ENCODE measurements at regions not wholly inside any gene's neighbourhood (a gene's known extent, or its start where the extent isn't known, plus 50 kb on each side); places are given as distances from the start of the nearest gene placed in this dataset.

- peaks cover 33% of the 10 kb centered on the region for H3K4me1 ChIP-seq (ENCODE audit: control insufficient read depth, insufficient read depth, low read length)
- H3K27me3 ChIP-seq (ENCODE audit: control insufficient read depth, insufficient read depth, low read length): no peaks in the 10 kb centered on the region
- no peaks in the 10 kb centered on the region for H3K9me3 ChIP-seq (ENCODE audit: control insufficient read depth, low read depth, low read length)
- H3K4me3 ChIP-seq (ENCODE audit: low read length): no peak overlapping the region
- peak in 1 of 2 donors; percentile 4 for DNase-seq
- peak overlapping the region; percentile 10 for H3K27ac ChIP-seq (ENCODE audit: low read length)
- H3K36me3 ChIP-seq (ENCODE audit: control insufficient read depth, insufficient read depth, low read length): no peaks in the 10 kb centered on the region
- WGBS (ENCODE audit: insufficient coverage, low lambda C conversion rate): 77% methylated on average over 8 of the region's 13 CpGs
Measured at GRCh38 chr14:100399052-100399849, 76.1 kb downstream of the SLC25A47 start.

GRCh38 chr14:100400115-100400514 lies 77.0 kb downstream of the SLC25A47 start:
- no peak for DNase-seq
- Histone ChIP-seq H3K4me3 (ENCODE audit: low read length) (no peak overlapping the region), H3K36me3 (ENCODE audit: control insufficient read depth, insufficient read depth, low read length) (no peaks in the 10 kb centered on the region), H3K27me3 (ENCODE audit: control insufficient read depth, insufficient read depth, low read length) (no peaks in the 10 kb centered on the region), H3K4me1 (ENCODE audit: control insufficient read depth, insufficient read depth, low read length) (peaks cover 39% of the 10 kb centered on the region), H3K9me3 (ENCODE audit: control insufficient read depth, low read depth, low read length) (no peaks in the 10 kb centered on the region), H3K27ac (ENCODE audit: low read length) (no peak overlapping the region)
- no CpG with 5 or more reads among the region's 5 CpGs for WGBS (ENCODE audit: insufficient coverage, low lambda C conversion rate)

GRCh38 chr14:100401031-100401692 lies 78.0 kb downstream of the SLC25A47 start:
- DNase-seq: no peak
- 100% methylated on average over 2 of the region's 17 CpGs for WGBS (ENCODE audit: insufficient coverage, low lambda C conversion rate)
- H3K4me1 ChIP-seq (ENCODE audit: control insufficient read depth, insufficient read depth, low read length): peaks cover 49% of the 10 kb centered on the region

GRCh38 chr14:100401792-100402191 lies 78.7 kb downstream of the SLC25A47 start:
- no peak for DNase-seq
- Histone ChIP-seq H3K27ac (ENCODE audit: low read length) (no peak overlapping the region), H3K9me3 (ENCODE audit: control insufficient read depth, low read depth, low read length) (no peaks in the 10 kb centered on the region), H3K4me1 (ENCODE audit: control insufficient read depth, insufficient read depth, low read length) (peaks cover 55% of the 10 kb centered on the region), H3K27me3 (ENCODE audit: control insufficient read depth, insufficient read depth, low read length) (no peaks in the 10 kb centered on the region), H3K36me3 (ENCODE audit: control insufficient read depth, insufficient read depth, low read length) (no peaks in the 10 kb centered on the region), H3K4me3 (ENCODE audit: low read length) (no peak overlapping the region)
- WGBS (ENCODE audit: insufficient coverage, low lambda C conversion rate): no CpG with 5 or more reads among the region's 3 CpGs

More at GRCh38 chr14:100401031-100401692, 78.0 kb downstream of the SLC25A47 start:
- H3K27me3 ChIP-seq (ENCODE audit: control insufficient read depth, insufficient read depth, low read length): no peaks in the 10 kb centered on the region
- no peak overlapping the region for H3K27ac ChIP-seq (ENCODE audit: low read length)
- no peak overlapping the region for H3K4me3 ChIP-seq (ENCODE audit: low read length)
- H3K9me3 ChIP-seq (ENCODE audit: control insufficient read depth, low read depth, low read length): no peaks in the 10 kb centered on the region
- no peaks in the 10 kb centered on the region for H3K36me3 ChIP-seq (ENCODE audit: control insufficient read depth, insufficient read depth, low read length)

GRCh38 chr14:100402631-100403030 lies 79.5 kb downstream of the SLC25A47 start:
- Histone ChIP-seq H3K27ac (ENCODE audit: low read length) (peak overlapping the region; percentile 77), H3K4me1 (ENCODE audit: control insufficient read depth, insufficient read depth, low read length) (peaks cover 60% of the 10 kb centered on the region), H3K4me3 (ENCODE audit: low read length) (no peak overlapping the region), H3K27me3 (ENCODE audit: control insufficient read depth, insufficient read depth, low read length) (no peaks in the 10 kb centered on the region), H3K9me3 (ENCODE audit: control insufficient read depth, low read depth, low read length) (no peaks in the 10 kb centered on the region), H3K36me3 (ENCODE audit: control insufficient read depth, insufficient read depth, low read length) (no peaks in the 10 kb centered on the region)
- WGBS (ENCODE audit: insufficient coverage, low lambda C conversion rate): 100% methylated on average over 1 of the region's 7 CpGs
- no peak for DNase-seq

- 100% methylated on average over 1 of the region's 5 CpGs for WGBS (ENCODE audit: insufficient coverage, low lambda C conversion rate)
- H3K27ac ChIP-seq (ENCODE audit: low read length): peak overlapping the region; percentile 77
- DNase-seq: no peak
- H3K4me1 ChIP-seq (ENCODE audit: control insufficient read depth, insufficient read depth, low read length): peaks cover 60% of the 10 kb centered on the region
- no peaks in the 10 kb centered on the region for H3K9me3 ChIP-seq (ENCODE audit: control insufficient read depth, low read depth, low read length)
- no peaks in the 10 kb centered on the region for H3K36me3 ChIP-seq (ENCODE audit: control insufficient read depth, insufficient read depth, low read length)
- no peak overlapping the region for H3K4me3 ChIP-seq (ENCODE audit: low read length)
- H3K27me3 ChIP-seq (ENCODE audit: control insufficient read depth, insufficient read depth, low read length): no peaks in the 10 kb centered on the region
Measured at GRCh38 chr14:100403105-100403504, 80.0 kb downstream of the SLC25A47 start.

- peak overlapping the region; percentile 77 for H3K27ac ChIP-seq (ENCODE audit: low read length)
- WGBS (ENCODE audit: insufficient coverage, low lambda C conversion rate): 83% methylated on average over 2 of the region's 10 CpGs
- peak; percentile 87 to 93 for DNase-seq
- H3K36me3 ChIP-seq (ENCODE audit: control insufficient read depth, insufficient read depth, low read length): no peaks in the 10 kb centered on the region
- peaks cover 56% of the 10 kb centered on the region for H3K4me1 ChIP-seq (ENCODE audit: control insufficient read depth, insufficient read depth, low read length)
- no peaks in the 10 kb centered on the region for H3K9me3 ChIP-seq (ENCODE audit: control insufficient read depth, low read depth, low read length)
- H3K27me3 ChIP-seq (ENCODE audit: control insufficient read depth, insufficient read depth, low read length): no peaks in the 10 kb centered on the region
- no peak overlapping the region for H3K4me3 ChIP-seq (ENCODE audit: low read length)
Measured at GRCh38 chr14:100403802-100404365, 80.7 kb downstream of the SLC25A47 start.

GRCh38 chr14:100404419-100404818 lies 81.3 kb downstream of the SLC25A47 start:
- no CpG with 5 or more reads among the region's 4 CpGs for WGBS (ENCODE audit: insufficient coverage, low lambda C conversion rate)
- no peak overlapping the region for H3K4me3 ChIP-seq (ENCODE audit: low read length)
- no peaks in the 10 kb centered on the region for H3K27me3 ChIP-seq (ENCODE audit: control insufficient read depth, insufficient read depth, low read length)
- DNase-seq: no peak
- peak overlapping the region; percentile 77 for H3K27ac ChIP-seq (ENCODE audit: low read length)
- no peaks in the 10 kb centered on the region for H3K9me3 ChIP-seq (ENCODE audit: control insufficient read depth, low read depth, low read length)
- H3K36me3 ChIP-seq (ENCODE audit: control insufficient read depth, insufficient read depth, low read length): no peaks in the 10 kb centered on the region
- peaks cover 56% of the 10 kb centered on the region for H3K4me1 ChIP-seq (ENCODE audit: control insufficient read depth, insufficient read depth, low read length)

GRCh38 chr14:100405760-100406455 lies 82.8 kb downstream of the SLC25A47 start:
- peak overlapping the region; percentile 91 for H3K27ac ChIP-seq (ENCODE audit: low read length)
- H3K27me3 ChIP-seq (ENCODE audit: control insufficient read depth, insufficient read depth, low read length): no peaks in the 10 kb centered on the region
- peak in 1 of 2 donors; percentile 12 for DNase-seq
- peaks cover 54% of the 10 kb centered on the region for H3K4me1 ChIP-seq (ENCODE audit: control insufficient read depth, insufficient read depth, low read length)
- H3K9me3 ChIP-seq (ENCODE audit: control insufficient read depth, low read depth, low read length): no peaks in the 10 kb centered on the region
- no peak overlapping the region for H3K4me3 ChIP-seq (ENCODE audit: low read length)
- no CpG with 5 or more reads among the region's 12 CpGs for WGBS (ENCODE audit: insufficient coverage, low lambda C conversion rate)
- H3K36me3 ChIP-seq (ENCODE audit: control insufficient read depth, insufficient read depth, low read length): no peaks in the 10 kb centered on the region

GRCh38 chr14:100406505-100407131 lies 83.5 kb downstream of the SLC25A47 start:
- H3K9me3 ChIP-seq (ENCODE audit: control insufficient read depth, low read depth, low read length): no peaks in the 10 kb centered on the region
- 0% methylated on average over 1 of the region's 10 CpGs for WGBS (ENCODE audit: insufficient coverage, low lambda C conversion rate)
- H3K27me3 ChIP-seq (ENCODE audit: control insufficient read depth, insufficient read depth, low read length): no peaks in the 10 kb centered on the region
- H3K27ac ChIP-seq (ENCODE audit: low read length): peak overlapping the region; percentile 91
- peak; percentile 92 to 96 for DNase-seq
- peaks cover 54% of the 10 kb centered on the region for H3K4me1 ChIP-seq (ENCODE audit: control insufficient read depth, insufficient read depth, low read length)
- H3K36me3 ChIP-seq (ENCODE audit: control insufficient read depth, insufficient read depth, low read length): no peaks in the 10 kb centered on the region
- no peak overlapping the region for H3K4me3 ChIP-seq (ENCODE audit: low read length)

Data from large intestine (tissue), 3 donors.